ENCODE measurements at regions not wholly inside any gene's neighbourhood (a gene's known extent, or its start where the extent isn't known, plus 50 kb on each side); places are given as distances from the start of the nearest gene placed in this dataset.

GRCh38 chr5:175321927-175322532 lies 122.0 kb downstream of the DRD1 start:
- TF ChIP-seq CTCF (conservative IDR thresholded peaks at IDR 0.05; ENCODE audit: low read length) (no peak), EZH2phosphoT487 (IDR thresholded peaks at IDR 0.05; ENCODE audit: borderline replicate concordance, low read depth, low read length) (no peak)
